Tibial nerve (tissue), 4 donors: ENCODE measurements at regions not wholly inside any gene's neighbourhood (a gene's known extent, or its start where the extent isn't known, plus 50 kb on each side); places are given as distances from the start of the nearest gene placed in this dataset.

Source experiments
- EP300 ChIP-seq, 2 donors: sonication (generic); formaldehyde crosslinking; IDR thresholded peaks; one replicate each; pipeline ENCODE4 v1.6.1; 2017; ENCODE audit warnings: antibody characterized with exemption in 2 of 2, mild to moderate bottlenecking in 1 of 2
- POLR2A ChIP-seq, 2 donors: fragments of 450-650 bp; IDR thresholded peaks; one replicate each; pipeline ENCODE4 v1.6.1; 2017; ENCODE audit warnings: antibody characterized with exemption in 2 of 2, mild to moderate bottlenecking in 2 of 2, moderate library complexity in 2 of 2
- TF ChIP-seq, protein P1 (sequence below), 5 experiments: fragments of 200-600 bp in 3 of 5; fragments of 450-650 bp in 2 of 5; sonication (generic) in 3 of 5; IDR thresholded peaks; one replicate each; pipeline ENCODE4 v1.5.1; 2016 to 2019; ENCODE audit warnings: antibody characterized with exemption in 5 of 5, mild to moderate bottlenecking in 3 of 5, moderate library complexity in 2 of 5

DNA sequence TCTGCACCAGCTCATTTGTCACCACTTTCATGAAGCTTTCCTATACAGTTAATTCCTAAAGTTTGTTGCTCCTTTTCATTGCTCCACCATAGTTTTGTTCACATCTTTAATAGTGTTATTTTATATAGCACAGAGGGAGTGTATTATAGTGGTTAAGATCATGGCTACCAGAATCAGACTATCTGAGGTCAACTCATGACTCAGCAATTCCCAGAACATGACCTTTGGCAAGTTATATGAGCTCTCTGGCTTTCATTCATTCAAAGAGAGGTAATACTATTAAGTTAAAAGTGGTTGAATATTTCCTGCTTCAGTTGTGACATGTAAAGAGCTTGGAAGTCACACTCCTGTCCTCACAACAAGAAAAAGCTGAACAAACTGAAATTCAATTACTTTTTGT is 1073.5 kb downstream of the NAALADL2 start:
- TF ChIP-seq, protein P1, sequence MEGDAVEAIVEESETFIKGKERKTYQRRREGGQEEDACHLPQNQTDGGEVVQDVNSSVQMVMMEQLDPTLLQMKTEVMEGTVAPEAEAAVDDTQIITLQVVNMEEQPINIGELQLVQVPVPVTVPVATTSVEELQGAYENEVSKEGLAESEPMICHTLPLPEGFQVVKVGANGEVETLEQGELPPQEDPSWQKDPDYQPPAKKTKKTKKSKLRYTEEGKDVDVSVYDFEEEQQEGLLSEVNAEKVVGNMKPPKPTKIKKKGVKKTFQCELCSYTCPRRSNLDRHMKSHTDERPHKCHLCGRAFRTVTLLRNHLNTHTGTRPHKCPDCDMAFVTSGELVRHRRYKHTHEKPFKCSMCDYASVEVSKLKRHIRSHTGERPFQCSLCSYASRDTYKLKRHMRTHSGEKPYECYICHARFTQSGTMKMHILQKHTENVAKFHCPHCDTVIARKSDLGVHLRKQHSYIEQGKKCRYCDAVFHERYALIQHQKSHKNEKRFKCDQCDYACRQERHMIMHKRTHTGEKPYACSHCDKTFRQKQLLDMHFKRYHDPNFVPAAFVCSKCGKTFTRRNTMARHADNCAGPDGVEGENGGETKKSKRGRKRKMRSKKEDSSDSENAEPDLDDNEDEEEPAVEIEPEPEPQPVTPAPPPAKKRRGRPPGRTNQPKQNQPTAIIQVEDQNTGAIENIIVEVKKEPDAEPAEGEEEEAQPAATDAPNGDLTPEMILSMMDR (IDR thresholded peaks at IDR 0.05), result no peak
- TF ChIP-seq EP300 (IDR thresholded peaks at IDR 0.05) (no peak), POLR2A (IDR thresholded peaks at IDR 0.05) (no peak)
